IPS DF 4.7 (cell line): ENCODE measurements at regions not wholly inside any gene's neighbourhood (a gene's known extent, or its start where the extent isn't known, plus 50 kb on each side); places are given as distances from the start of the nearest gene placed in this dataset.
"Not testable (repeated sequence)": the region's sequence is repeated elsewhere in the genome, so short reads cannot be mapped to it uniquely, and the experiment has no call there.

Source experiments
- DNase-seq: peaks from one replicate; pipeline ENCODE4 v3.0.0-alpha.2; 2013; ENCODE audit warnings: low spot score; ENCODE audit errors: extremely low read depth

GRCh38 chr4:83783215-83783614 is 247.3 kb downstream of the GPAT3 start:
- DNase-seq, result no peak

GRCh38 chr4:83782591-83782990 is 246.7 kb downstream of the GPAT3 start:
- DNase-seq, result no peak

- no peak for DNase-seq
These were observed 245.5 kb downstream of the GPAT3 start for GRCh38 chr4:83781434-83781833.

GRCh38 chr4:83780053-83780733 is 244.3 kb downstream of the GPAT3 start:
- no peak for DNase-seq

- no peak for DNase-seq
These were observed 243.5 kb downstream of the GPAT3 start for GRCh38 chr4:83779103-83780052.

- no peak for DNase-seq
These were observed 236.8 kb downstream of the GPAT3 start for GRCh38 chr4:83772685-83773084.

- peak; percentile 46 for DNase-seq
These were observed 235.3 kb downstream of the GPAT3 start for GRCh38 chr4:83771113-83771705.

GRCh38 chr4:83768146-83768545 is 232.2 kb downstream of the GPAT3 start:
- DNase-seq, result no peak

- DNase-seq, result no peak
These were observed 231.2 kb downstream of the GPAT3 start for GRCh38 chr4:83767067-83767466.

GRCh38 chr4:83759611-83760010 is 223.7 kb downstream of the GPAT3 start:
- DNase-seq, result no peak

- no peak for DNase-seq
These were observed 222.4 kb downstream of the GPAT3 start for GRCh38 chr4:83758285-83758684.

GRCh38 chr4:83757121-83757621 is 221.3 kb downstream of the GPAT3 start:
- DNase-seq, result no peak

- no peak for DNase-seq
These were observed 217.4 kb downstream of the GPAT3 start for GRCh38 chr4:83753260-83753659.

GRCh38 chr4:83751336-83751949 is 215.5 kb downstream of the GPAT3 start:
- DNase-seq, result no peak

- DNase-seq, result no peak
These were observed 212.8 kb downstream of the GPAT3 start for GRCh38 chr4:83748711-83749110.

GRCh38 chr4:83738895-83739294 is 203.0 kb downstream of the GPAT3 start:
- no peak for DNase-seq

GRCh38 chr4:83734576-83734975 is 198.7 kb downstream of the GPAT3 start:
- no peak for DNase-seq

- no peak for DNase-seq
These were observed 196.3 kb downstream of the GPAT3 start for GRCh38 chr4:83732114-83732635.

GRCh38 chr4:83731609-83732008 is 195.7 kb downstream of the GPAT3 start:
- DNase-seq, result no peak

GRCh38 chr4:83730958-83731357 is 195.1 kb downstream of the GPAT3 start:
- not testable (repeated sequence) for DNase-seq

- DNase-seq, result no peak
These were observed 192.3 kb downstream of the GPAT3 start for GRCh38 chr4:83728191-83728590.
